GM04503 (cell line): ENCODE measurements at regions not wholly inside any gene's neighbourhood (a gene's known extent, or its start where the extent isn't known, plus 50 kb on each side); places are given as distances from the start of the nearest gene placed in this dataset.

Experiments used
- DNase-seq: peaks from one replicate; pipeline ENCODE4 v3.0.0-alpha.2; 2012; ENCODE audit warnings: low read depth

DNA sequence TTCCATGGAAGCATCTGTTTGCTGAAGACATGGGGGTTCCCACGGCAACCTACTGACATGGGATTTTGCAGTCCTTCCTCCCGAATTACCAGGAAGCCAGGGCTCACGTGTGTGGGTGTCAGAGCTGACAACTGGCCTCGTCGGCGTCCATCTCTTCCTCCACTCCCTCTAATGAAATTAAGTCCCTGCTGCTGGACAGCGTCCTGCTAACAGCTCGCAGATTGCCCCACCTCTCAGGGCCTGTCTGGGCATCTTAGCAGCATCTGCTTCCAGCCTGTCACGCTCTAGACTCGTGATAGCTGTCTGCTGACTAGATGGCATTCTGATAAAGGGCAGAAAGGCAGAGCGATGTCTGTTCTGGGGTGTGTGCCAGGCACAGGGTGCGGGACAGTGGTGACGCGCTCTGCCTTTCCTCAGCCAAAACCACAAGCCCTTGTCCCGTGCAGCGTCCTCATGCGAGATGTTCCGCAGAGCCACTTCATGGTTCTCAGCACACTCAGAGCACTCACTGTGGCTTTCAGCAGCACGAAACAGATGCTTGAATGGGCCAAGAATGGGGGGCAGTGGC is 161.1 kb downstream of the ARL4C start:
- peak; percentile 82 for DNase-seq

DNA sequence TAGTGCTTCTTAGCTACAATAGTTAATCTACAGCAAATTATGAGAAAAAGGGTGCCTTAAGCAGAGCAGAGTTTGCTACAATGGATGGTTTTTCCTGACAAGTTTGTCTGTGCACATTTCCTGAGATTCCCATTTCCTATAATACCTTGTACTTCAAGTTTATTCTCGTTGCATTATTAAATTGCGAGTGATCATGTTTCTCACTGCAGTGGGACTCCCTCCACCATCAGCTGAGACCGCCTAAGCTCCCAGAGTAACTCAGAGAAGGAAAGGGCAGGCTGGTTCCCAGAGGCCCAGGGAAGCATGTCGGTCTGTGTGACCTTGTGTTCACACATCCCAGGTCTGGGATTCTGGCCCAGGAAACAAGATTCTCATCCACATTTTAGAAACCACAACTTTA is 162.1 kb downstream of the ARL4C start:
- DNase-seq = no peak

DNA sequence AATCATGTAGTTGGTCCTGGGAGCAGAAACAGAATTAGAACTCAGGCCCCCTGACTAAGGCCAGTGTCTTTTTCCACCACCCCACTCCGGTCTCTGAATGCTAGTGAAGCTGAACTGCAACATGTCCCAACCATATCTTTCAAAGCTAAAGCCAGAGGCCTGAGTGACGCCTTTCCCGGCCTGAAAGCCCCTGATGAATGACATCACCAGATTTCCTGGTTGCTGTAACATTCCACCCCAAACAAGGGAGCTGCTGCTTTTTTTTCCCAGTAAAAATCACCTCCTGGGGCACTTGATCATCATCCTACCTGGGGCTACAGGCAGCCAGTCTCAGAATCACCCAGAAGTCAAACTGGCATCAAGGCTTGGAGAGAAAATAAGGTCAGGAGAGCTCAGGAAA is 162.7 kb downstream of the ARL4C start:
- DNase-seq = no peak

DNA sequence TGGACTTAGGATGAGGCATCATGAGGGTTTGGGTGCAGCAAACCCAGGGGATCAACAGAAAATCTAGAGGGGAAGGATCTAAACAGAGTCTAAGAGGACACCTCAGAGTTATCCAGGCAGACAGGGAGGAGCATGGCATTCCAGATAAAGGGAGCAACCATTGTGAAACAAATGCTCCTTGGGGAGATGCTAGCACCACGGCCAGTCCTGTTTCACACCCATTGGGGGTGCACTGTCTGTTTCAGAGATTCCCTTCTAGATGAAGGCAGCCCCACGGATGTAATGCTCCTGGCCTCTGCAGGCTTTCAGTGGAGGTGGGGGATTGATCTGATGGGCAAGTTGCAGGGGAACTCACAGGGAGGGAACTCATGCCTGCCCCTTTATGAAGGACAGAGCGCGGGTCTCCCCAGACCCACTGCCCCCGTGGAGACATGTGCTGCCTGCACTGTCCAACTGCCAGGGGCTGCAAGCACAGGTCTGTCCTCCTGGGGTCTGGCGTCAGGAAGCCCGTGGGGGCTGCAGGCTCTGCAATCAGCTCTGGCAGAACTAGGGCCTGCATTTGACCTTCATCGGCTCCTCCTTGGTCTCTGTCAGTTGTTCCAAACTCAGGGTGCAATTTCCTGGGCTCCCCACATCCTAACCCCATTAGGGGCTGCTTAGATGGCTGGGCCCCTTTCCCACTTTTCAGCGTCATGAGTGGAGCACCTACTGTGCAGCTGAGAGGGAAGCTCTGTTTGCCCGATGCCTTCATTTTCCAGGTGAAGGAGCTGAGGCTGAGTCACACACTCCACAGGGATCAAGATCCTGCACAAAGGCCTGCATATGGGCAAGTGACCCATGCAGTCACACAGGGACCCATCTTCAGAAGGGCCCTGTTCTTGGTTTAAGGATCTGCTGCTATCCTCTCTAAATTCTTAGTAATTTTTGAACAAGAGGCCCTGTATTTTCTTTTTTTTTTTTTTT is 163.4 kb downstream of the ARL4C start:
- DNase-seq = no peak

DNA sequence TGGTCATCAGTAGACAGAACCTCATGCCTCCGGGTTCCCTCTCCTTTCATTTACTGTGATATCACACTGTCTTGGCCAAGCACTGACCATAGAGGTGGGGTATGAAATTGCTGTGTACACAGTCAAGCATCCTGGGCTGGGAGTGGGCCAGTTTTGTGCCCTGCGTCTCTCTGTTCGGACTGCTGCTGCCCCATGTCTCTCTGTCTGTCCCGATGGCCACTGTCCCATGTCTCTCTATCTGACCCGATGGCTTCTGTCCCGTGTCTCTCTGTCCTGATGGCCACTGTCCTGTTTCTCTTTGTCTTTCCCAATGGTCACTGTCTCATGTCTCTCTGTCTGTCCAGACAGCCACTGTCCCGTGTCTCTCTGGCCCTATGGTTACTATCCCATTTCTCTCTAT is 164.9 kb downstream of the ARL4C start:
- DNase-seq = no peak

DNA sequence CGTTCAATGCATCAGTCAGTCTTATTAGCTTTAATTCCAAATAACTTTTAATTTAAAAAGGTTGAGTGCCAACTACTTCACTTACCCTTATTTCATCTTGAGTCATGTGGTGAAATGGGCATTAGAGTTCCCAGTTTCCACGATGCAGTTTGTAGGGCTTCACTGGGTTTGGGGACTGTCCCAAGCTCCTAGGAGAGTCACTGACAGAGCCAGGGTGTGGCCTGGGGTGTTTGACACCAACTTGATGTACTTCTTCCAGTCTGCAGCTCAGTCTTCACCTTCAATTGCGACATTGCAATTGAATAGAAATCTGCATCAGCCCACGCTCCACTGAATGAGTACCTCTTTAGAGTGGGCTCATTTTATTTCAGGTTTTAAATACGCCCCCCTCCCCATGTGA is 165.3 kb downstream of the ARL4C start:
- DNase-seq = no peak

DNA sequence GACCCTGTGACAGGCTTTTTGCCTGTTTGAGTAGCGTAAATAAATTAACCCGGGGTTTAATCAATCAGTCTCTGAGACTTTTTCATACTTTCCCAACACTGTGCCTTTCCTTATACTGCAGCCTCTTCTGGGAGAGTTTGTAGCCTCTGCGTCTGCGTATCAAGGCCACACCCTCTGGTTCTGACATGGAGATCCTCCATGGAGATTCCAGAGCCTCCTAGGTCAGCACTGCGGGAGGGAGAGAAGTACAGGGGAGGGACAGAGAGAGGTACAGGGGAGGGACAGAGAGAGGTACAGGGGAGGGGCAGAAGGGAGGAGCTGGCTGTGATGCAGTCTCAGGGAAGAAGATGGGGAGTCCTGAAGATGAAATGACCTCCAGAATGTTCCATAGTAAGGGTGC is 166.0 kb downstream of the ARL4C start:
- DNase-seq = no peak

DNA sequence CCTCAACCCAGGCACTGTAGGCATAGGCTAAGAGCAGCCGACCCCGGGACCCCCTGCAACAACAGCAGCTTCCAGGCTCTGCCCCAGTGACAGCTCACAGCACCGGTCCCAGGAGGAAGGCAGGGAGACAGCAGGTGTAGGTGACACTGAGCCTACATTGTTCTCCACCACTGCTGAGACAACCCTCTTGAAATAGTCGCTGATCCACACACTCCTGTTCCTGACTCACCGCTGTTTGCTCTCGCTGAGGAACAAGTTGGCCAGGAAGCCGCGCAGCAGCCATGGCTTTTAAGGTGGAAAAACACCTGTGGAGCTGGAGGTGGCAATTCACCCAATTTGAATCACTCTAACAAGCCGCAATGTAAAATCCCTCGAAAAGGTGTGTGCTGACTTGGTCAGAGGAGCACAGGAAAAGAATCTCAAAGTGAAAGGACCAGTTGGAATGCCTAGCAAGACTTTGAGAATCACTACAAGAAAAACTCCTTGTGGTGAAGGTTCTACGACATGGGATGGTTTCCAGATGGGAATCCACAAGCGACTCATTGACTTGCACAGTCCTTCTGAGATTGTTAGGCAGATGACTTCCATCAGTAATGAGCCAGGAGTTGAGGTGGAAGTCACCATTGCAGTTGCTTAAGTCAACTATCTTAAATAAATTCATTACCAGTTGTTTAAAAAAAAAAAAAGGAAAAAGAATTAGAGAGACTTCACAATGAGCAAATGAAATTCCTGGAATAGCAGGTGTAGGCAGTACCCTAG is 167.5 kb downstream of the ARL4C start:
- DNase-seq = no peak

DNA sequence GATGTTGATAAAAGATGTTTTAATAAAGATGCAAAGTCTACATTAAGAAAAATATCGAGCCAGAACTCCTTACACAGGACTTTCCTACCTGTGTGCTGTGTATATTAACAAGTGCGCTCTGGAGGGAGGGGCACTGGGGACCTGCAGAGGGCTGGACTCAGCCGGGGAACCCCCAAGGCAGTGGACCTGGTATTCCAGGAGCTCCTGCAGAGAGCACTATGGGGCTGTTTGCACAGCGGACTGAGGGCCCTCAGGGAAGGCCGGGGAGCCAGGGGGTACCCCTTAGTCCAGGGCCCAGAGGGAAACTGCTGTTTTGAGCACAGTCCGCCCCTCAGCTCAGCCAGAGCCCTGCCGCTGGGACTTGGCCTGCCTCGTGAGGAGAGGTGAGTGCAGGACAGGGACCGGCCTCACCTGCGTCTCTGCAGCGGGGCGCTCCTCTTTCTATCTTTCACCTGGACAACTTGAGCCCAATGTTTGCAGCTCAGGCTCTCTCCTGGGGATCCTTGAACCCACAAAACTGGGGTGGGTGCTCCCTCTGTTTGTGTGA is 168.4 kb downstream of the ARL4C start:
- DNase-seq = no peak

DNA sequence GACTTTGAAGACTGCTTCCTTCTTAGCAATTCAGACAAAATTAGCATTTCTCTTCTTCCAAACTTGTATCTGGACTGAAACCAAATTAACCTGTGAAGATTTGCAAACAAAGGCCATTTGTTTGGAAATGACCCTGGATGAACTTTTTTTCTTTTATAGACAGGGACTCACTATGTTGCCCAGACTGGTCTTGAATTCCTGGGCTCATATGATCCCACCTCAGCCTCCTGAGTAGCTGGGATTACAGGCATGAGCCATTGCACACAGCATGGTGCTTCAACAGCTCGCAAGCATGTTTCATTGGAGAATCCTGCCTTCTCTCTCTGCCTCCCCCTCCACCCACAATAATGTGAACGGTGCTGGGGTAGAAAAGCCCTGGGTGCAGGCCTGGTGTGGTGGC is 170.2 kb downstream of the ARL4C start:
- DNase-seq = no peak

DNA sequence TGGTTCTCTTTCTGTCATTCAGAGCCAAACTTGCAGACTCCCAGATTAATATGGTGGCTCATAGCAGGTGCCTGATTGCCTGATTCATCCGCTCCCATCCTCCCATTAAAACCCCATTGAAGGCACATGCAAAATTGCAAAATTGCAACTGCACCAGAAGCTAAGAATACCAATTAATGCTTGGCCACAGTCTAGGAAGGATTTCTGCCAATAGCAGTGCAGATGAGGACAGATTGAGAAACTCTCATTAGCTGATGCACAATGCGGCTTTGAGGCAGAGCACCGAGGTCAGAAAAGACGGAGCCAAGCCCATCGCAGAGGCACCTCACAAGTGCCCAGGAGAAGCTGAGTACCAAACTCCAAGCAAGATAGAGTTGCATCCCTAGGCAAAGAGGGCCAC is 172.8 kb downstream of the ARL4C start:
- no peak for DNase-seq

DNA sequence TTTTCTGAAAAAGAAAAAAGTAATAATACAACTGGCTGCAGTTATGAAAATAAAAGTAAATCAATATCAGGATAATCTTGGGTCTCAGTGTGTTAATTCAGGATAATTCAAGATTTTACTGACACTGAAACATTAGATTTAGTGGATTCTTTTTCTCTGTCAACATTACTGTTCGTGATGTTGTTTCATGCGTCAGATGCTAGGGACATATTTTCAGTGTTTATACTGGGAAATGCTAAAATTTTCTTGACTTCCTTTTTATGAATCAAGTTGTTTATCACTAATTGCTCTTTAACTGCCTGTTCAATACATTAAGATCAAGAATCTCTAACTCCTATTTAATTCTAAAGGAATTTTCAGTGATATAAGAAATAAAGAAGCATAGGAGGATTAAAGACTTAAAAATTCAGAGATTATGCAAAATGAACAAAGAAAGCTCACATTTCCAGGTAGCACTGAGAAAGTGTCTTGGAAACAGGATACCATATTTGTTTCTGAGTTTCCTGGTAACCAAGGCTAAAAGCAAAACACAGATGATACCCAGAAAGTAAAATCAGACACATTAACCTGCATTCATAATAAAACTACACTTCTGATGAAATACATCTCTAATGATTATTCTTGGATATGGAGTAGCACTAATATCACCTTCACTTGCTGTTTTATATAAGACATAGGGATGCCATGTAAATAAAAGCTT is 174.0 kb downstream of the ARL4C start:
- DNase-seq = no peak

DNA sequence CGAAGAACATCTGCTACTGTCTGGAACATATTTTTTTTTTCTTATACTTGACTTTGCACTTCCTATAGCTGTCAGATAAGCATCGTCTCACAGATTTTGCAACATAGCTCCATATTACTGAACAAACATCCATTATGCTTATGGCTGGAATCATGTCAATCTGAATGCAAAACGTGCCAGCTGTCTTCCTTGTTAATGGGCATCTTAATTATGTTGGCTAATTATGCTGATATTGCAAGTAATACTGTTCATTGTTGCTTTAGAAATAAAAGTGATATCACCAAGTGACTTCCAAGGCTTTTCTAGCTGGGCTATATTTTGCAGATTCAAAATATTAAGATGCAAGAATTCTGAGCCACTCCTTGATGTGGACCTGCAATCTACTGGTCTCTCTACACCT is 176.8 kb downstream of the ARL4C start:
- no peak for DNase-seq

DNA sequence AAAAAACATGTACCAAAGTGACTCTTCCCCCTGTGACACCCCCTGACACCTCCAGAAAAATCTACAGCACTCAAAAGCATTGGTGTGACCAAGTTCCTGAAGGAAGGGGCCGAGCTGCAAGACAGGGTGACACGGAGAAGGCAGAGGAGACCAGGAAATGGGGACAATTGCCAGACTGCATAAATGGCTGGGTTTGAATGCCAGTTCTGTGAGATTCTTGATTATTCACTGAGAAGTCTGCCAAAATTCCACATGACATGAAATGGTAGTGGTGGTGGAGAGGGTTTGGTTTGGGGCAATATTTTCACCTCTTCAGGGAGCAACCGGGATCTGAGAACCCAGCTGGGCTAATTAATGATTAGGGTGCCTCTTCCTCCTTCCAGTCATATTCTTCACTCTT is 178.5 kb downstream of the ARL4C start:
- no peak for DNase-seq

DNA sequence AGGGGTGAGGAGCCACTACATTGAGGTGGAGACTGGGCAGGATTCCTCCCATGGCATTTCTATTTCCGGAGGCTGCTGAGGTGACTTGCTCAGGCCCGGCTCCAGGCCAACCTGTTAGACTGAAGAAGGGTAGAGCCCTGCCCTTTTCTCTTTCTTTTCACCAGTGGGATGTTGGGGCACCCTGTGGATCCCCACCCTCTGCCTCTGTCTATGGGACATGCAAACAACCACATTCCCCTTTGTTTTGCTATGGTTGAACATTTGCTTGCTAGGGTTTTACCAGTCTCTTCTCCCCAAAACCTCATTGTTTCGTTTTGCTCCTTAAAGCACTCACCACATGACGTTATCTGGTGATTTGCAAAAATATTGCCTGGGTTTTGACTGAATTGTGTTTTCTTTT is 183.3 kb downstream of the ARL4C start:
- no peak for DNase-seq

DNA sequence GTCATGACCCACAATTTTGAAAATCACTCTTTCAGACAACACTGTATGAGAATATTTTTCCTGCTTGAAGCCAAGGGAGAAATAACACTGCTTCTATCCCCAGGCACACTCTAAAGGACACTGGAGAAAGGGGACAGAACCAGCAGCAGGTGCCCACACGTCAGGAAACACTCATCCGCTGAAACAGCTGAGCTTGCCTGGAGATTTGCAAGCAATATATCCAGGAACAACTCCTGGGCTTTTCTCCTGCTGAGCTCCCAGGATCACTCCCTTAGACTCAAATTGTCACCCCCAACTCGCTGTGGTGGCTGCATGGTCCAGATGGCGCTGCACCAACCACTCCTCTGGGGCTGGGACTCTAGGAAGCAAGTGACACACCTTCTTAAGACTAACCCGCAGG is 186.7 kb downstream of the ARL4C start:
- no peak for DNase-seq

DNA sequence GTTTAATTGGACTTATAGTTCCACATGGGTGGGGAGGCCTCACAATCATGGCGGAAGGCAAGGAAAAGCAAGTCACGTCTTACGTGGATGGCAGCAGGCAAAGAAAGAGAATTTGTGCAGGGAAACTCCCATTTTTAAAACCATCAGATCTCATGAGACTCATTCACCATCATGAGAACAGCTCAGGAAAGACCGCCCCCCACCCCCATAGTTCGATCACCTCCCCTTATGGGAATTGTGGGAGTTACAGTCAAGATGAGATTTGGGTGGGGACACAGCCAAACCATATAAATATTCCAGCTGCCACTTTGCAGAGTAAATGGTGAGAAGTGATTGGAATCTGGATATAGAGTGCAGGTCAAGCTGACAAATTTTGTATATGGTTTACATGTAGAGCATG is 187.4 kb downstream of the ARL4C start:
- DNase-seq = no peak

DNA sequence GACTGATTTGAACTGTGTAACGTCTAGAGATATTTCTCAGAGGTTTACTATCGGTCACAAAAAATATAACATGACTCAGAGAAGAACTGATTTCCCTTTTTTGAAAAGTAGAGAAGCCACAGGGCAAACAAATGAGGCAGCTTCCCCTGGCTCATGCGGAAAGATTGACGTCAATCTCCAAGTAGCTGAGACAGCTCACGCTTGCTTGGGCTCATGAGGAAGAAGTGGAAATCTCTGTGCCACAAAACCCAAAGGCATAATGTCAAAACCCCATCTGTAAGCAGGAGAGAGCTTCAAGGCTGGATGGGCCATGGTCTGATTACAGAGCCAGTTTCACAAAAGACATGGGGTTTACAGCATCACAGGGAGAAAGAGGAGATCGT is 188.1 kb downstream of the ARL4C start:
- DNase-seq = no peak

DNA sequence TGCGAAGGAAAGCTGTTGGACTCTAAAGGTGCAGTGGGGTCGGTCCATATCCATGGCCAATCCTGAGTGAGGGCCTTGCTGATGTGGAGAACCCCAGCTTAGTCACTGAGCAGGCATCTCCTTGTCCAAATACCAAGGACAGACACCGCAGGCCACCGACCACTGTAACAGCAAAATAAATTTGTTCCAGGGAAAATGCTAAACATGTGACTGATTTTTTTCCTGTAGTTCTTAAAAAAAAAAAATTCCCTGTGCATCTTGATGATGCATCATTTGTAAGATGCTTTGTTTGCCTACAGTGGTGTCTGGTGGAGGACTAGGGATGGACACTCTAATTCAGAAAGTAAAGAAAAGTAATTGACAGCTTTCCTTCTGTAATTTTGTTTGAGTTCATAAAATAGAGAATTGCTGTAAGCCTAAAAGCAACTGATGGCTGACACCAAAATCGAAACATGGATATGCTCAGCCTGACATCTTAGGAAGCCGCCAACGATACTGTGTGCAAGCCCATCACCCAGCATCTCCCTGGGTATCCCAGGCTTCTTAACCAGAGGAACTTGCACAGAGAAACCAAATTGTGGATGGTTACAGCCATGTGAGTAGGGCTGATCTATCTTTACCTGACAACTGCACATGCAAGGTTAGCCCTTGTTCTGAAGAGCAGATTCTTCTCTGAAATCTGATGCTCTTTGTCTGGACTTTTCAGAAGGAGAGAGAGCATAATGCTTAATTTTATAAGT is 188.6 kb downstream of the ARL4C start:
- DNase-seq = no peak

DNA sequence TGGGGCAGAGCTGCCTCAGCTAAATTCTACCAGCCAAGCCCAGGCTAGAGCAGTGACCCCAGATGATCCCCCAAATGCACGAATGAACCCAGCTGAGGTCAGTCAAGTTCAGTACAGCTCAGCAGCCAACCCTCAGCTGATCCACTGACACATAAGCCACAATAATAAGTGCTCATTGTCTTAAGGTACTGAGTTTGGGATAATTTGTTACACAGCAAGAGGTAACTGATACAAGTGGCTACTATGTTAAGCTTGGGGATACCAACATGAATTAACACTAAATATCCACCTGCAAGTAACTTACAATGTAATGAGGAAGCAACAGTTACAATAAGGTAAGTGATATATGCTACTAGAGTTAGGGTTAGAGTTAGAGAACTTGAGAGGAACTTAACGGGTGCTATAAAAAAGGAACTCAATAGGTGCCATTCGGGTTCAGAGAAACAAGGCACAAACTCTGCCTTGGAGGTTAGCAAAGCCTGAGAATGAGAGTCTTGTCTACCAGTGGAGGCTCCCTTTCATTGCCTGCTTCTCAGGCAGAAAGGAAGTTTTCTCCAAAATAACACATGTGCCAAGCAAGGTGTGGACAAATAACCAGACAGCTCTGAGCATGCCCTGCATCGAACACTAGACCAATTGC is 189.4 kb downstream of the ARL4C start:
- no peak for DNase-seq
